PC-9 (cell line): ENCODE measurements at regions not wholly inside any gene's neighbourhood (a gene's known extent, or its start where the extent isn't known, plus 50 kb on each side); places are given as distances from the start of the nearest gene placed in this dataset.

Experiments
- CTCF ChIP-seq: fragments of 200-600 bp; sonication (generic); conservative IDR thresholded peaks from 2 replicates; pipeline ENCODE4 v1.6.1; 2017; ENCODE audit warnings: mixed run types, antibody characterized with exemption, mild to moderate bottlenecking, moderate library complexity
- EZH2 ChIP-seq: fragments of 200-600 bp; sonication (generic); IDR thresholded peaks from 2 replicates; pipeline ENCODE4 v1.8.0; 2017; ENCODE audit warnings: antibody characterized with exemption, low read depth

GRCh38 chr4:94000559-94000958, 172.0 kb downstream of the ATOH1 start:
- TF ChIP-seq CTCF (no peak), EZH2 (no peak)
